Common myeloid progenitor, CD34-positive (primary cell): ENCODE measurements at regions not wholly inside any gene's neighbourhood (a gene's known extent, or its start where the extent isn't known, plus 50 kb on each side); places are given as distances from the start of the nearest gene placed in this dataset.

Experiments used
- CTCF ChIA-PET: fragments of 350-600 bp; sonication (Branson Sonifier 250); formaldehyde crosslinking; loops from one replicate; lab custom pipeline; 2021; ENCODE audit warnings: antibody characterized with exemption; lab: Charles Lee
- POLR2A ChIA-PET: fragments of 350-600 bp; sonication (Branson Sonifier 250); formaldehyde crosslinking; loops from one replicate; lab custom pipeline; 2021; ENCODE audit warnings: antibody characterized with exemption; lab: Charles Lee
- DNase-seq, 3 donors: peaks; one replicate each; pipeline versions ENCODE4 v3.0.0 to v3.0.0-alpha.2; 2013
- H3K27ac ChIP-seq, 2 experiments: 1 replicate in 1 of 2; 2 replicates in 1 of 2; pipeline ENCODE4 v1.7.0; 2013; ENCODE audit warnings: inconsistent platforms in 2 of 2, low read length in 2 of 2, mild to moderate bottlenecking in 2 of 2, low read depth in 1 of 2, moderate library complexity in 1 of 2; ENCODE audit not compliant: severe bottlenecking in 2 of 2, insufficient read depth in 1 of 2, poor library complexity in 1 of 2
- H3K27me3 ChIP-seq, 5 experiments: replicated peaks in 2 of 5; 1 replicate in 3 of 5; 2 replicates in 2 of 5; pipeline versions ENCODE4 v1.6.1 to v1.7.0; 2013; ENCODE audit warnings: low read length in 4 of 5, mild to moderate bottlenecking in 2 of 5, moderate library complexity in 2 of 5, inconsistent platforms in 1 of 5; ENCODE audit not compliant: insufficient read depth in 5 of 5, control insufficient read depth in 4 of 5
- H3K36me3 ChIP-seq, 4 experiments: 1 replicate in 2 of 4; 2 replicates in 2 of 4; pipeline versions ENCODE4 v1.6.1 to v1.7.0; 2013; ENCODE audit warnings: low read length in 3 of 4, control low read depth in 1 of 4, mild to moderate bottlenecking in 1 of 4; ENCODE audit not compliant: control insufficient read depth in 4 of 4, insufficient read depth in 4 of 4
- H3K4me1 ChIP-seq, 4 experiments: 1 replicate in 3 of 4; 2 replicates in 1 of 4; pipeline versions ENCODE4 v1.6.1 to v1.7.1; 2013; ENCODE audit warnings: low read length in 3 of 4, mild to moderate bottlenecking in 3 of 4, control low read depth in 1 of 4, inconsistent platforms in 1 of 4, moderate library complexity in 1 of 4; ENCODE audit not compliant: control insufficient read depth in 4 of 4, insufficient read depth in 4 of 4; ENCODE audit errors: control extremely low read depth in 1 of 4
- H3K4me3 ChIP-seq, 7 experiments: 1 replicate in 4 of 7; 2 replicates in 3 of 7; pipeline versions ENCODE4 v1.5.1 to v1.7.0; 2013; ENCODE audit warnings: mild to moderate bottlenecking in 7 of 7, low read length in 6 of 7, moderate library complexity in 6 of 7, inconsistent platforms in 2 of 7, low read depth in 2 of 7, control low read depth in 1 of 7; ENCODE audit not compliant: insufficient read depth in 4 of 7, control insufficient read depth in 1 of 7; ENCODE audit errors: extremely low read depth in 1 of 7
- H3K9me3 ChIP-seq, 5 experiments: 1 replicate in 4 of 5; 2 replicates in 1 of 5; pipeline versions ENCODE4 v1.6.1 to v1.7.1; 2013; ENCODE audit warnings: low read length in 4 of 5, mild to moderate bottlenecking in 2 of 5, inconsistent platforms in 1 of 5, low read depth in 1 of 5, moderate library complexity in 1 of 5; ENCODE audit not compliant: control insufficient read depth in 4 of 5, insufficient read depth in 2 of 5; ENCODE audit errors: control extremely low read depth in 1 of 5
- WGBS: methylation state at CpG from one replicate; pipeline ENCODE4 v1.1.5; 2013; ENCODE audit not compliant: insufficient coverage; 5-methylcytosine and 5-hydroxymethylcytosine counted together

GRCh38 chr18:30376515-30376914 lies 666.0 kb downstream of the DSC3 start:
- Histone ChIP-seq H3K9me3 (no peaks in the 10 kb centered on the region), H3K4me3 (no peak overlapping the region), H3K27ac (no peak overlapping the region), H3K36me3 (no peaks in the 10 kb centered on the region), H3K4me1 (no peaks in the 10 kb centered on the region), H3K27me3 (no peaks in the 10 kb centered on the region)
- no CpG with 5 or more reads among the region's 4 CpGs for WGBS
- DNase-seq, result no peak
- ChIA-PET POLR2A (no interaction called here), CTCF (no interaction called here)

- WGBS, result 99% methylated on average over 11 of the region's 11 CpGs
- ChIA-PET POLR2A (no interaction called here), CTCF (no interaction called here)
- DNase-seq, result no peak
- Histone ChIP-seq H3K9me3 (no peaks in the 10 kb centered on the region), H3K4me1 (no peaks in the 10 kb centered on the region), H3K4me3 (no peak overlapping the region), H3K27ac (no peak overlapping the region), H3K27me3 (no peaks in the 10 kb centered on the region), H3K36me3 (no peaks in the 10 kb centered on the region)
Observed at GRCh38 chr18:30361864-30362540, 680.5 kb downstream of the DSC3 start.

GRCh38 chr18:30359521-30359920 lies 683.0 kb downstream of the DSC3 start:
- peaks cover 0 to 1% (median 0%) of the 10 kb centered on the region in 5 experiments for H3K9me3 ChIP-seq
- no peak overlapping the region for H3K27ac ChIP-seq
- H3K4me3 ChIP-seq, result no peak overlapping the region
- ChIA-PET CTCF (no interaction called here), POLR2A (no interaction called here)
- no peaks in the 10 kb centered on the region for H3K4me1 ChIP-seq
- 50% methylated on average over 2 of the region's 3 CpGs for WGBS
- DNase-seq, result no peak
- H3K27me3 ChIP-seq, result no peaks in the 10 kb centered on the region
- H3K36me3 ChIP-seq, result no peaks in the 10 kb centered on the region

DNA sequence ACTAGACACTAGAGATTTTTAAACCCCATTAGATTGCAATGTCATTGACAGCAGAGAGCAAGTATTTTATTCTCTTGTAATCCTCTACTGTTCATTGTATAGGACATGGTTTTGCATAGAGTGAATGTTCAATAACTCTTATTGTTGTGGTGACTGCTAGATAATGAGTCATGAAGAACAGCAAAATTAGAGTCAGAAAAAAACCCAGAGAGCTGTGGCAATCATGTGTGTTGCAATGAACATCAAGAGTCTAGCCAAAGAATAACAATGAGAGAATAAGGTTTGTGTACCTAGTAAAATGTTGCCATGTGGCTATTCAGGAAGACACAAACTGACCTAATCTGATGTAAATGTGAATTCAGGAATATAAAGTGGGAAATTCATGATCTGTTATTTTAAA lies 684.0 kb downstream of the DSC3 start:
- H3K27ac ChIP-seq, result no peak overlapping the region
- H3K4me1 ChIP-seq, result no peaks in the 10 kb centered on the region
- H3K4me3 ChIP-seq, result no peak overlapping the region
- ChIA-PET POLR2A (no interaction called here), CTCF (no interaction called here)
- peaks cover 0 to 1% (median 0%) of the 10 kb centered on the region in 5 experiments for H3K9me3 ChIP-seq
- no peak for DNase-seq
- no peaks in the 10 kb centered on the region for H3K27me3 ChIP-seq
- H3K36me3 ChIP-seq, result no peaks in the 10 kb centered on the region

- Histone ChIP-seq H3K27ac (no peak overlapping the region), H3K9me3 (peaks cover 0 to 1% (median 0%) of the 10 kb centered on the region in 5 experiments), H3K36me3 (no peaks in the 10 kb centered on the region), H3K4me1 (no peaks in the 10 kb centered on the region), H3K4me3 (no peak overlapping the region), H3K27me3 (no peaks in the 10 kb centered on the region)
- POLR2A ChIA-PET, result no interaction called here
- 91% methylated on average over 20 of the region's 20 CpGs for WGBS
- no peak for DNase-seq
- CTCF ChIA-PET, result no interaction called here
Observed at GRCh38 chr18:30352551-30353168, 689.9 kb downstream of the DSC3 start.

DNA sequence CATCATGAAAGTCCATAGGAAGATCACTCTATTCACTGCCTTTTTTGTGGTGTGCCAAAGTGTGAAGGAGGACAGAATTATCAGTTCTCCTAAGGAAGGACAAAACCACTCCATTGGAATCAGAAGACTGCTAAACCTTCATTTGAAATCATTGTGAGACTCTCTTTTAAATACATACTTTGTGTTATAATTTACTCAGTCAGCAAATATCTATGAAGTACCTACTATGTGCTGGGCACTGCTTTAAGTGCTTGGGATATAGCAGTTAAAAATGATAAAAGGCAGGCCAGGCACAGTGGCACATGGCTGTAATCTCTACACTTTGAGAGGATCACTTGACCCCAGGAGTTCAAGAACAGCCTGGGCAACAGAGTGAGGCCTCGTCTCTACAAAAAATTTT lies 692.3 kb downstream of the DSC3 start:
- no CpG with 5 or more reads among the region's 1 CpG for WGBS
- Histone ChIP-seq H3K36me3 (no peaks in the 10 kb centered on the region), H3K4me1 (no peaks in the 10 kb centered on the region), H3K4me3 (no peak overlapping the region), H3K27me3 (no peaks in the 10 kb centered on the region), H3K9me3 (peaks cover 0 to 1% (median 0%) of the 10 kb centered on the region in 5 experiments), H3K27ac (no peak overlapping the region)
- DNase-seq, result no peak
- POLR2A ChIA-PET, result no interaction called here
- CTCF ChIA-PET, result no interaction called here

DNA sequence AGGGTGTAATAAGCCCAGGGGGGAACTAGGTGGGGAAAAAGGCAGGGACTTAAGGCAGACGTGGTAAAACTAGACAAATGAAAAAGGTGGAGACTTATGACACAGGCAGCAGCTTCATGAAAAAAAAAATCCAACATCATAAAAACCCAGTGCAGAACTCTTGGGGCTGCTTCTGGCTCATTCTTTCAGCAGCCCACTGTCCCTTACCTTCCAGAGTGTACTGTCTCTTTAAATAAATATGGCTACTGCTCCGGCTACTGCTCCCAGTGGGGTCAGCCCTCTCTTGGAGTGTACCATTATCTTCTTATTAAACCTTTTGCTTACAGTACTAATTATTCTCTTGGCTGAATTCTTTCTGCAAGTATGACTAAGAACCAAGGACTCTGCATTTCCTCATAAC lies 699.5 kb downstream of the DSC3 start:
- no peaks in the 10 kb centered on the region for H3K9me3 ChIP-seq
- 100% methylated on average over 1 of the region's 2 CpGs for WGBS
- CTCF ChIA-PET, result interaction anchor here (1.2 kb wide), 1 partner anchor 11 kb away, joined by 3 read pairs; no protein-coding TSS in a partner anchor

More for the DNA sequence above, 699.5 kb downstream of the DSC3 start:
- H3K36me3 ChIP-seq, result no peaks in the 10 kb centered on the region
- no peaks in the 10 kb centered on the region for H3K4me1 ChIP-seq
- H3K27ac ChIP-seq, result no peak overlapping the region
- DNase-seq, result no peak
- no peaks in the 10 kb centered on the region for H3K27me3 ChIP-seq
- POLR2A ChIA-PET, result no interaction called here
- H3K4me3 ChIP-seq, result no peak overlapping the region
